Vagina (tissue), 2 donors: ENCODE measurements at regions not wholly inside any gene's neighbourhood (a gene's known extent, or its start where the extent isn't known, plus 50 kb on each side); places are given as distances from the start of the nearest gene placed in this dataset.

Source experiments
- DNase-seq, 2 donors: peaks; one replicate each; pipeline ENCODE4 v3.0.0-alpha.2; 2017; ENCODE audit errors: extremely low spot score in 2 of 2
- H3K27ac ChIP-seq: fragments of 200-600 bp; sonication (generic); one replicate; pipeline ENCODE4 v1.5.1; 2019
- H3K27me3 ChIP-seq: fragments of 200-600 bp; sonication (generic); one replicate; pipeline ENCODE4 v1.5.1; 2019
- H3K36me3 ChIP-seq, 2 donors: fragments of 200-600 bp; sonication (generic); one replicate each; pipeline ENCODE4 v1.5.1; 2017 to 2019
- H3K4me1 ChIP-seq: fragments of 200-600 bp; sonication (generic); one replicate; pipeline ENCODE4 v1.5.1; 2019
- H3K4me3 ChIP-seq, 2 donors: fragments of 200-600 bp; sonication (generic); 1 replicate in 1 of 2; 2 replicates in 1 of 2; pipeline ENCODE4 v1.5.1; 2016 to 2019
- H3K9me3 ChIP-seq: fragments of 200-600 bp; sonication (generic); one replicate; pipeline ENCODE4 v1.5.1; 2019
- POLR2A ChIP-seq, 2 donors: fragments of 450-650 bp; IDR thresholded peaks; one replicate each; pipeline ENCODE4 v1.6.1; 2017; ENCODE audit warnings: antibody characterized with exemption in 2 of 2, mild to moderate bottlenecking in 2 of 2, moderate library complexity in 2 of 2
- POLR2AphosphoS5 ChIP-seq, 2 donors: sonication (generic); formaldehyde crosslinking; IDR thresholded peaks; one replicate each; pipeline ENCODE4 v1.9.0; 2017; ENCODE audit warnings: antibody characterized with exemption in 2 of 2, mild to moderate bottlenecking in 2 of 2, low read depth in 1 of 2; ENCODE audit not compliant: insufficient read depth in 1 of 2
- intact Hi-C: fragments of 100-400 bp; cut with DNase I; formaldehyde crosslinking; loops from one replicate; pipeline ENCODE4 v1.15.1; 2023
- TF ChIP-seq, protein P1 (sequence below), 3 experiments: fragments of 450-650 bp in 2 of 3; fragments of 200-600 bp in 1 of 3; sonication (generic) in 1 of 3; IDR thresholded peaks; one replicate each; pipeline ENCODE4 v1.5.1; 2017 to 2019; ENCODE audit warnings: antibody characterized with exemption in 3 of 3, mild to moderate bottlenecking in 2 of 3, moderate library complexity in 2 of 3

GRCh38 chr6:156024339-156024738 is 568.7 kb upstream of the NOX3 start:
- intact Hi-C loops, result no loop called here
- Histone ChIP-seq H3K4me1 (peaks cover 35% of the 10 kb centered on the region), H3K27ac (no peak overlapping the region), H3K27me3 (no peaks in the 10 kb centered on the region), H3K9me3 (no peaks in the 10 kb centered on the region), H3K36me3 (no peaks in the 10 kb centered on the region), H3K4me3 (no peak overlapping the region)
- DNase-seq, result no peak
- no peak for TF ChIP-seq POLR2A (IDR thresholded peaks at IDR 0.05)
- TF ChIP-seq, protein P1, sequence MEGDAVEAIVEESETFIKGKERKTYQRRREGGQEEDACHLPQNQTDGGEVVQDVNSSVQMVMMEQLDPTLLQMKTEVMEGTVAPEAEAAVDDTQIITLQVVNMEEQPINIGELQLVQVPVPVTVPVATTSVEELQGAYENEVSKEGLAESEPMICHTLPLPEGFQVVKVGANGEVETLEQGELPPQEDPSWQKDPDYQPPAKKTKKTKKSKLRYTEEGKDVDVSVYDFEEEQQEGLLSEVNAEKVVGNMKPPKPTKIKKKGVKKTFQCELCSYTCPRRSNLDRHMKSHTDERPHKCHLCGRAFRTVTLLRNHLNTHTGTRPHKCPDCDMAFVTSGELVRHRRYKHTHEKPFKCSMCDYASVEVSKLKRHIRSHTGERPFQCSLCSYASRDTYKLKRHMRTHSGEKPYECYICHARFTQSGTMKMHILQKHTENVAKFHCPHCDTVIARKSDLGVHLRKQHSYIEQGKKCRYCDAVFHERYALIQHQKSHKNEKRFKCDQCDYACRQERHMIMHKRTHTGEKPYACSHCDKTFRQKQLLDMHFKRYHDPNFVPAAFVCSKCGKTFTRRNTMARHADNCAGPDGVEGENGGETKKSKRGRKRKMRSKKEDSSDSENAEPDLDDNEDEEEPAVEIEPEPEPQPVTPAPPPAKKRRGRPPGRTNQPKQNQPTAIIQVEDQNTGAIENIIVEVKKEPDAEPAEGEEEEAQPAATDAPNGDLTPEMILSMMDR (IDR thresholded peaks at IDR 0.05), result no peak
- no peak for TF ChIP-seq POLR2AphosphoS5 (IDR thresholded peaks at IDR 0.05; ENCODE audit: insufficient read depth in 1 of 2, low read depth in 1 of 2)

DNA sequence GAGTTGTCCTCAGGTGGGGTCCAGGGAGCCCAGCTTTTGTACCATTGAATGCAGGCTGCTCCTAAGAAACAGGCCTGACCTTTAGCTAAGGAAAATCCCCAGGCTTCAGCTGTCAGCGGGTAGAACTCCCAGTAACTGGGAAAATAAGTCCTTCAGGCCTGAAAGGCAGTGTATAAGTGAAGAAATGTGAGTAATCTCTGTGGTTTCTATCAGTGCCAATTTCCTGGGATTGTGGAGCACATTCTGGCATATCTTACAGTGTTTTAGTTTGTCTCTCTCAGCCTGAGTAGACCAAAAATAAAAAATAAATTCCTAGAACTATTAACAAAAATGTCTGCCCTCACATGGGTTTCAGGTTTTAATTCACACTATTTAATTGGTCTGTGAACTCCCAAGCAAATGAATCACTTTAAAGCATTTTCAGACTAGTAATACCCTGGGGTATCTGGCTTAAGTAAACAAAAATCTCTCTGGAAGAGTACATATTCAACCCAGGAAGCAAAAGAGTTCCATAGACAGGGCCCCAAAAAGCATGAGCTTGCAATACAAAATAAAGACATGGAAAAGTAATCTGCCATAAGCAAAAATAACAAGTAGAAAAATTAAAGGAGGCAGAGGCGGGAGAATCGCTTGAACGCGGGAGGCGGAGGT is 566.2 kb upstream of the NOX3 start:
- Histone ChIP-seq H3K9me3 (no peaks in the 10 kb centered on the region), H3K27ac (peak overlapping the region; percentile 77), H3K4me1 (peaks cover 22% of the 10 kb centered on the region), H3K36me3 (no peaks in the 10 kb centered on the region), H3K27me3 (no peaks in the 10 kb centered on the region), H3K4me3 (no peak overlapping the region)
- intact Hi-C loops, result no loop called here
- TF ChIP-seq POLR2A (IDR thresholded peaks at IDR 0.05) (no peak), POLR2AphosphoS5 (IDR thresholded peaks at IDR 0.05; ENCODE audit: insufficient read depth in 1 of 2, low read depth in 1 of 2) (no peak)
- TF ChIP-seq, protein P1 (IDR thresholded peaks at IDR 0.05), result no peak
- DNase-seq, result no peak

DNA sequence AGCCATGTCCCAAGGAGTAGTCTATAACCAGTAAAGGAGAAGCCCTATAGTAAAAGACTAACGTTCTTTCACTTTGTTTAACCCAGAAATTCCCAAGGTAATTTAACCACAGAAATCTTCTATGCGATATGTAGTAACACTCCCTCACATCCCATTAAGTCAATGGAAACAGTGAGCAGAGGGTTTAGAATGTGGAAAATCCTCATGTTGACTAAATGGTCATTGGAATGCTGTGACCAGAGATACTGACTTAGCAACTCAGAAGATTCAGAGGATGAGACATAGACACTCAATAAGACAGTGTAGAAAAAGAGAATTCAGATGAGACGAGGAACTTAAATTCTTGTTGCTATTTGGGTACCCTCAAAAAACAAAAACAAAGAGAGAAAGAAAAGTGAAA is 562.2 kb upstream of the NOX3 start:
- Histone ChIP-seq H3K9me3 (no peaks in the 10 kb centered on the region), H3K27me3 (no peaks in the 10 kb centered on the region), H3K4me1 (peaks cover 22% of the 10 kb centered on the region), H3K36me3 (no peaks in the 10 kb centered on the region), H3K27ac (no peak overlapping the region), H3K4me3 (no peak overlapping the region)
- intact Hi-C loops, result no loop called here
- no peak for TF ChIP-seq POLR2A (IDR thresholded peaks at IDR 0.05)
- no peak for DNase-seq

- intact Hi-C loops, result no loop called here
- H3K36me3 ChIP-seq, result no peaks in the 10 kb centered on the region
- TF ChIP-seq POLR2AphosphoS5 (IDR thresholded peaks at IDR 0.05; ENCODE audit: insufficient read depth in 1 of 2, low read depth in 1 of 2) (no peak), POLR2A (IDR thresholded peaks at IDR 0.05) (no peak)
- TF ChIP-seq, protein P1 (IDR thresholded peaks at IDR 0.05), result no peak
- peaks cover 12% of the 10 kb centered on the region for H3K4me1 ChIP-seq
- no peak for DNase-seq
- H3K4me3 ChIP-seq, result no peak overlapping the region
- no peaks in the 10 kb centered on the region for H3K9me3 ChIP-seq
- H3K27me3 ChIP-seq, result no peaks in the 10 kb centered on the region
- no peak overlapping the region for H3K27ac ChIP-seq
Measured at GRCh38 chr6:156016186-156016976, 560.7 kb upstream of the NOX3 start.

GRCh38 chr6:156013155-156013554 is 557.5 kb upstream of the NOX3 start:
- H3K27me3 ChIP-seq, result no peaks in the 10 kb centered on the region
- no peaks in the 10 kb centered on the region for H3K4me1 ChIP-seq
- DNase-seq, result no peak
- intact Hi-C loops, result no loop called here
- TF ChIP-seq POLR2A (IDR thresholded peaks at IDR 0.05) (no peak), POLR2AphosphoS5 (IDR thresholded peaks at IDR 0.05; ENCODE audit: insufficient read depth in 1 of 2, low read depth in 1 of 2) (no peak)
- no peaks in the 10 kb centered on the region for H3K36me3 ChIP-seq
- H3K9me3 ChIP-seq, result no peaks in the 10 kb centered on the region
- no peak overlapping the region for H3K4me3 ChIP-seq
- H3K27ac ChIP-seq, result no peak overlapping the region

DNA sequence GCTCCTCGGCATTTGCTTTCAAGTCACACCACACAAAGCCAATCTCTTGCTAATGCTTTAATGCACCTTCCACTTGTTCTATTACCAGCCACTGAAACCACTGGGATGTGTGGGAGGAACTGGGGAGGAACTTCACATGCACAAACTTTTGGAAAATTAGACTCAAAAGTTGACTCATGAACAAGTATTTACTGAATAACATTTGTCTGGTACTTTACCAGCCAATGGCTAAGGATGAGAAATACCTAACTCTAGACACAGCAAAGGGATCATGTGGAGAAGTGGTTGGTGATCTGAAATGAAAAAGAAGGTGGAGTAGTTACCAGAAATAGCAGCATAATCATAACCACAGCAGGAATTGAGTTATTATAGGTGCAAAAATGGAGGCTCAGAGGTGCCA is 554.0 kb upstream of the NOX3 start:
- no peak overlapping the region for H3K4me3 ChIP-seq
- intact Hi-C loops, result no loop called here
- no peak overlapping the region for H3K27ac ChIP-seq
- DNase-seq, result no peak
- H3K9me3 ChIP-seq, result no peaks in the 10 kb centered on the region
- H3K4me1 ChIP-seq, result peaks cover 3% of the 10 kb centered on the region
- H3K27me3 ChIP-seq, result no peaks in the 10 kb centered on the region
- TF ChIP-seq POLR2A (IDR thresholded peaks at IDR 0.05) (no peak), POLR2AphosphoS5 (IDR thresholded peaks at IDR 0.05; ENCODE audit: insufficient read depth in 1 of 2, low read depth in 1 of 2) (no peak)
- TF ChIP-seq, protein P1 (IDR thresholded peaks at IDR 0.05), result no peak
- H3K36me3 ChIP-seq, result no peaks in the 10 kb centered on the region
